MCF 10A (cell line): ENCODE measurements at regions not wholly inside any gene's neighbourhood (a gene's known extent, or its start where the extent isn't known, plus 50 kb on each side); places are given as distances from the start of the nearest gene placed in this dataset.

Experiments
- BruUV-seq: library from RNA; stranded (reverse); fragments of 400-500 nt; replicated peaks from 2 replicates; lab custom pipeline; 2021; lab: Mats Ljungman, UMichigan
- CTCF ChIA-PET: fragments of 300-600 bp; sonication (Branson Sonifier 250); formaldehyde crosslinking; extraction: SDS; loops from one replicate; lab custom pipeline; 2021; ENCODE audit warnings: antibody characterized with exemption, inconsistent platforms; lab: Yijun Ruan, JAX
- POLR2A ChIA-PET: fragments of 300-600, 350-650 bp; sonication (Branson Sonifier 250); formaldehyde crosslinking; extraction: SDS; loops from one replicate; lab custom pipeline; 2020; ENCODE audit warnings: antibody characterized with exemption, inconsistent platforms; lab: Yijun Ruan, JAX
- DNase-seq: peaks from one replicate; pipeline ENCODE4 v3.0.0-alpha.2; 2018; ENCODE audit not compliant: unreplicated experiment
- H3K27ac Mint-ChIP-seq: one replicate; pipeline ENCODE4 v1.8.0; 2022; ENCODE audit warnings: mild to moderate bottlenecking, low read depth, mixed read lengths; ENCODE audit not compliant: unreplicated experiment
- H3K27me3 Mint-ChIP-seq: one replicate; pipeline ENCODE4 v1.8.0; 2022; ENCODE audit warnings: mixed read lengths; ENCODE audit not compliant: insufficient read depth, unreplicated experiment
- H3K36me3 Mint-ChIP-seq: one replicate; pipeline ENCODE4 v1.8.0; 2022; ENCODE audit warnings: mild to moderate bottlenecking, moderate library complexity, mixed read lengths; ENCODE audit not compliant: insufficient read depth, unreplicated experiment
- H3K4me1 Mint-ChIP-seq: one replicate; pipeline ENCODE4 v1.8.0; 2022; ENCODE audit warnings: mixed read lengths; ENCODE audit not compliant: insufficient read depth, unreplicated experiment
- H3K4me3 Mint-ChIP-seq: one replicate; pipeline ENCODE4 v1.8.0; 2022; ENCODE audit warnings: mild to moderate bottlenecking, moderate library complexity, mixed read lengths; ENCODE audit not compliant: unreplicated experiment
- H3K9me3 Mint-ChIP-seq: one replicate; pipeline ENCODE4 v1.8.0; 2022; ENCODE audit warnings: mixed read lengths; ENCODE audit not compliant: unreplicated experiment
- intact Hi-C: fragments of 100-400 bp; cut with micrococcal nuclease; formaldehyde crosslinking; loops from 2 replicates; pipeline ENCODE4 v1.14.1; 2022
- TF ChIP-seq, protein P1 (sequence below): fragments of 200-600 bp; IDR thresholded peaks from one replicate; pipeline ENCODE4 v1.8.0; 2022; ENCODE audit warnings: antibody characterized with exemption, mild to moderate bottlenecking; ENCODE audit not compliant: unreplicated experiment

DNA sequence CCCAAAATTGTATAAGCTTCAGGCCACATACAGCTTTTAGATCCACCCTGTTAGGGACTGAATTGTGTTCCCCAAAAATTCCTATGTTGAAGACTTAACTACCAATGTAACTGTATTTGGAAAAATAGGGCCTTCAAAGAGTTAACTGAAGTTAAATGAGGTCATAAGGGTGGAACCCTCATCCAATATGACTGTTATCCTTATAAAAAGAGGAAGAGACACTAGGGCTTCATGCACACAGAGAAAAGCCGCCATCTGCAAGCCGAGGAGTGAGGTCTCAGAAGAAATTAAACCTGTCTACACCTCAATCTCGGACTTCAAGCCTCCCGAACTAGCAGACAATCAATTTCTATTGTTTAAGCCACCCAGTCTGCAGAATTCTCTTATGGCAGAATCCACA, 317.9 kb upstream of the NFE2L3 start:
- TF ChIP-seq, protein P1, sequence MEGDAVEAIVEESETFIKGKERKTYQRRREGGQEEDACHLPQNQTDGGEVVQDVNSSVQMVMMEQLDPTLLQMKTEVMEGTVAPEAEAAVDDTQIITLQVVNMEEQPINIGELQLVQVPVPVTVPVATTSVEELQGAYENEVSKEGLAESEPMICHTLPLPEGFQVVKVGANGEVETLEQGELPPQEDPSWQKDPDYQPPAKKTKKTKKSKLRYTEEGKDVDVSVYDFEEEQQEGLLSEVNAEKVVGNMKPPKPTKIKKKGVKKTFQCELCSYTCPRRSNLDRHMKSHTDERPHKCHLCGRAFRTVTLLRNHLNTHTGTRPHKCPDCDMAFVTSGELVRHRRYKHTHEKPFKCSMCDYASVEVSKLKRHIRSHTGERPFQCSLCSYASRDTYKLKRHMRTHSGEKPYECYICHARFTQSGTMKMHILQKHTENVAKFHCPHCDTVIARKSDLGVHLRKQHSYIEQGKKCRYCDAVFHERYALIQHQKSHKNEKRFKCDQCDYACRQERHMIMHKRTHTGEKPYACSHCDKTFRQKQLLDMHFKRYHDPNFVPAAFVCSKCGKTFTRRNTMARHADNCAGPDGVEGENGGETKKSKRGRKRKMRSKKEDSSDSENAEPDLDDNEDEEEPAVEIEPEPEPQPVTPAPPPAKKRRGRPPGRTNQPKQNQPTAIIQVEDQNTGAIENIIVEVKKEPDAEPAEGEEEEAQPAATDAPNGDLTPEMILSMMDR: no peak
- no peaks in the 10 kb centered on the region for H3K9me3 Mint-ChIP-seq
- intact Hi-C loops: no loop called here
- H3K27ac Mint-ChIP-seq: no peak overlapping the region
- ChIA-PET POLR2A (no interaction called here), CTCF (no interaction called here)
- no peaks in the 10 kb centered on the region for H3K4me1 Mint-ChIP-seq
- no peaks in the 10 kb centered on the region for H3K36me3 Mint-ChIP-seq
- no peak for DNase-seq
- H3K27me3 Mint-ChIP-seq: peaks cover 62% of the 10 kb centered on the region
- BruUV-seq: no TSS peak
- no peak overlapping the region for H3K4me3 Mint-ChIP-seq

DNA sequence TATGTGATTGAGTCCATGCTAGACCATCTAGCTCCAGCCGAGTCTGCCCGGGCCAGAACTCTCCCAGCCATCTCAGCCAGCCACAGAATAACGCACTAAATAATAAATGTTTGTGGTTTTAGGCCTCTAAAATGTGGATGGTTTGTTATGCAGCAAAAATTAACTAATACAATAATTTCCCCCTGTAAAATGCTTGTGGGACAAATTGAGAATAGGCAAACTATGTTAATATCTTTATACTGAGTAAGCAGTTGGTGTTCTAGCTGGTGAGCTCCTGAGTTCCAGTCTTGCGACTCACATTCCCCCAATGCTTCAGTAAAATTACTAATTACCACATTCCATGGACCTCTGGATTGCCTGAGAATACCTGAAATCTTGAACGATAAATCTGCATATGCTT, 316.8 kb upstream of the NFE2L3 start:
- CTCF ChIA-PET: no interaction called here
- TF ChIP-seq, protein P1: no peak
- no peak overlapping the region for H3K27ac Mint-ChIP-seq
- DNase-seq: no peak
- H3K27me3 Mint-ChIP-seq: peaks cover 55% of the 10 kb centered on the region
- POLR2A ChIA-PET: interaction anchor here (0.7 to 1.1 kb wide), 2 partner anchors 30 to 268 kb away, joined by 3 read pairs; no protein-coding TSS in a partner anchor
- no peaks in the 10 kb centered on the region for H3K9me3 Mint-ChIP-seq
- no peak overlapping the region for H3K4me3 Mint-ChIP-seq
- intact Hi-C loops: no loop called here
- no peaks in the 10 kb centered on the region for H3K36me3 Mint-ChIP-seq
- H3K4me1 Mint-ChIP-seq: no peaks in the 10 kb centered on the region
- no TSS peak for BruUV-seq

DNA sequence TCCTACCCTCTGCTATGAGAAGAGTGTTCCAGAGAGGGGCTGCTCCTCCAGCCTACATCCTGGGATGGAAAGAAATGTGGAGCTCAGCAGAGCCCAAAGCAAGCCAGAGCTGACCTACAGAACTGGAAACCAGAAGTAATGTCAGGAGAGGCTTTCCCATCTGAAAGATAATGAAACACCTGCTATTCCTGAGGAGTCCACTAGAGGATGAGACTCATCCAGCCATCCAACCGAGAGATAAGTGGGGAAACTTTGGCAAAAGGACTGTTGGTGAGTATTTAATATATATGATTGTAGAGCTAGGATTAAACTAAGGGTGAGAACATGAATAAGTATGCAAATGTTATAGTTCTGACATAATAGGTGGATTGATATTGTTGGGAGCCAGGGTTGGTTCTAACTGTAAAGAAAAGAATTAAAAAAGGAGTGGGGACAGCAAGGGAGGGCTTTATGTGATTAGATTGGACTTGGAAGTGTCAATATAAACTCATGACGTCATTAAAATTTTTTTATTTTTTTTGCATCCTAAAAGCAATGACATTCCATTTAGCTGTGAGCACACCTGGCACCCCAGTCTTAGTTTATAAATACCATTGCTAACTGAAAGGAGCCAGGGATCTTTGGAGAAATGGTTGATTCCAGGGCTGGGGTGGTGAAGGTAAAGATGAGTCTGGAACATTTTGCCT, 312.8 kb upstream of the NFE2L3 start:
- ChIA-PET POLR2A (interaction anchor here (1.0 kb wide), 1 partner anchor 35 kb away, joined by 3 read pairs; no protein-coding TSS in a partner anchor), CTCF (interaction anchor here (0.6 to 3.7 kb wide), 10 partner anchors 9 to 643 kb away, joined by 3 to 22 read pairs (median 4); no protein-coding TSS in a partner anchor)
- intact Hi-C loops: no loop called here
- Mint-ChIP-seq H3K36me3 (no peaks in the 10 kb centered on the region), H3K27ac (no peak overlapping the region), H3K27me3 (peaks cover 20% of the 10 kb centered on the region), H3K4me3 (no peak overlapping the region), H3K4me1 (no peaks in the 10 kb centered on the region), H3K9me3 (no peaks in the 10 kb centered on the region)
- TF ChIP-seq, protein P1: peak; percentile 36
- no TSS peak for BruUV-seq
- DNase-seq: peak; percentile 28

DNA sequence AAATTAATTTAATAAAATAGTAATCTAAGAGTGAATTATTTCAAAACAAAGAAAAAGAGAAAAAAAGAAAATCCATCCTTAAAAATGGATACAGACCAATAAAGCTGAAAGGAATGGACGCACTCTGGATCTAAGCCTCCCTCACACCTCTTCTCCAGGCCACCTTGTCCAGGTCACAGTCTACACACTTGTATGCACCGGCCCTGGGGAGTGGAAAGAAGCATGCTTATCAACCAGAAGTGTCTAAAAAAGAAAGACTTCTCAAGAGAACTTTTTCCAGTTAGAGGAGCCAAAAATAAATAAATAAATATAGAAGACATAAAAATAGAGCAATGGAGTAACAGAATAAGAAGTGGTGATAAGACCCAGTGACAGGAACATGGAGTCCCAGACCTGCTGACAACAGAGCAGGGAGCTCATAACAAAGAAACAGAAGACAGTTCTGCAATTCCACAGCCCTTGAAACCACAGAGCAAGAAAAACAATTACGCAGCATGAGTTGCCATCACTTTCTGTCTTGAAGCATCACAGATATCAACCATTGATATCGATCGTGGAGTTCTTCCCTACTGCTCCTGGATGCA, 311.7 kb upstream of the NFE2L3 start:
- no peaks in the 10 kb centered on the region for H3K36me3 Mint-ChIP-seq
- peaks cover 20% of the 10 kb centered on the region for H3K27me3 Mint-ChIP-seq
- POLR2A ChIA-PET: no interaction called here
- CTCF ChIA-PET: interaction anchor here (1.0 to 3.7 kb wide), 3 partner anchors 11 to 273 kb away, joined by 3 to 22 read pairs (median 6); no protein-coding TSS in a partner anchor
- BruUV-seq: no TSS peak
- H3K27ac Mint-ChIP-seq: no peak overlapping the region
- no peaks in the 10 kb centered on the region for H3K9me3 Mint-ChIP-seq
- intact Hi-C loops: no loop called here
- TF ChIP-seq, protein P1: no peak
- no peak for DNase-seq
- no peak overlapping the region for H3K4me3 Mint-ChIP-seq
- no peaks in the 10 kb centered on the region for H3K4me1 Mint-ChIP-seq
